Upper lobe of right lung (tissue), 1 donor: ENCODE measurements at regions not wholly inside any gene's neighbourhood (a gene's known extent, or its start where the extent isn't known, plus 50 kb on each side); places are given as distances from the start of the nearest gene placed in this dataset.

Experiments
- ATAC-seq: fragments of 200-7000 bp; cut with Tn5 transposase; one replicate; pipeline ENCODE4 v1.9.1; 2020; ENCODE audit warnings: mild to moderate bottlenecking, moderate library complexity
- DNase-seq: peaks from one replicate; pipeline ENCODE4 v3.0.0-alpha.2; 2020
- H3K27ac ChIP-seq: fragments of 200-600 bp; one replicate; pipeline ENCODE4 v1.8.0; 2022
- H3K27me3 ChIP-seq: fragments of 200-600 bp; one replicate; pipeline ENCODE4 v1.8.0; 2022; ENCODE audit warnings: mild to moderate bottlenecking
- H3K36me3 ChIP-seq: fragments of 200-600 bp; one replicate; pipeline ENCODE4 v1.8.0; 2022
- H3K4me1 ChIP-seq: fragments of 200-600 bp; one replicate; pipeline ENCODE4 v1.8.0; 2022
- H3K4me3 ChIP-seq: fragments of 200-600 bp; one replicate; pipeline ENCODE4 v1.8.0; 2022; ENCODE audit warnings: mild to moderate bottlenecking
- H3K9me3 ChIP-seq: fragments of 200-600 bp; one replicate; pipeline ENCODE4 v1.8.0; 2022
- CTCF ChIP-seq: fragments of 200-600 bp; IDR thresholded peaks from one replicate; pipeline ENCODE4 v1.8.0; 2022; ENCODE audit warnings: antibody characterized with exemption
- intact Hi-C: fragments of 100-400 bp; cut with DNase I; formaldehyde crosslinking; loops from one replicate; pipeline ENCODE4 v1.11.0; 2022
- donor health status: DM: no; HTN: yes; CAD: no; lungs with severe emphysema.

GRCh38 chr11:38182126-38182866, 1584.3 kb upstream of the RAG2 start:
- no peak for ATAC-seq
- intact Hi-C loops: no loop called here
- no peak for DNase-seq
- Histone ChIP-seq H3K27me3 (no peaks in the 10 kb centered on the region), H3K27ac (no peak overlapping the region), H3K36me3 (no peaks in the 10 kb centered on the region), H3K4me3 (no peak overlapping the region), H3K4me1 (no peaks in the 10 kb centered on the region), H3K9me3 (no peaks in the 10 kb centered on the region)
- no peak for TF ChIP-seq CTCF

- Histone ChIP-seq H3K27me3 (no peaks in the 10 kb centered on the region), H3K36me3 (no peaks in the 10 kb centered on the region), H3K4me1 (no peaks in the 10 kb centered on the region), H3K4me3 (no peak overlapping the region), H3K27ac (no peak overlapping the region), H3K9me3 (no peaks in the 10 kb centered on the region)
- intact Hi-C loops: no loop called here
- peak; percentile 48 for DNase-seq
- no peak for TF ChIP-seq CTCF
- peak; percentile 15 for ATAC-seq
Measured at GRCh38 chr11:38176686-38177322, 1578.8 kb upstream of the RAG2 start.

GRCh38 chr11:38173676-38174075, 1575.6 kb upstream of the RAG2 start:
- H3K4me3 ChIP-seq: no peak overlapping the region
- no peaks in the 10 kb centered on the region for H3K9me3 ChIP-seq
- no peak for ATAC-seq
- H3K27ac ChIP-seq: no peak overlapping the region
- no peaks in the 10 kb centered on the region for H3K4me1 ChIP-seq
- intact Hi-C loops: no loop called here
- no peak for DNase-seq
- H3K36me3 ChIP-seq: no peaks in the 10 kb centered on the region
- H3K27me3 ChIP-seq: no peaks in the 10 kb centered on the region
- TF ChIP-seq CTCF: no peak

- H3K27me3 ChIP-seq: no peaks in the 10 kb centered on the region
- no peaks in the 10 kb centered on the region for H3K4me1 ChIP-seq
- peak; percentile 80 for ATAC-seq
- no peak overlapping the region for H3K27ac ChIP-seq
- no peaks in the 10 kb centered on the region for H3K36me3 ChIP-seq
- intact Hi-C loops: no loop called here
- no peak for TF ChIP-seq CTCF
- no peak overlapping the region for H3K4me3 ChIP-seq
- no peak for DNase-seq
- H3K9me3 ChIP-seq: no peaks in the 10 kb centered on the region
Measured at GRCh38 chr11:38169286-38169685, 1571.2 kb upstream of the RAG2 start.

GRCh38 chr11:38163526-38163925, 1565.5 kb upstream of the RAG2 start:
- DNase-seq: no peak
- no peak for ATAC-seq
- Histone ChIP-seq H3K4me3 (no peak overlapping the region), H3K27ac (no peak overlapping the region), H3K9me3 (no peaks in the 10 kb centered on the region), H3K4me1 (no peaks in the 10 kb centered on the region), H3K27me3 (no peaks in the 10 kb centered on the region), H3K36me3 (no peaks in the 10 kb centered on the region)
- intact Hi-C loops: no loop called here
- no peak for TF ChIP-seq CTCF
